ENCODE measurements at regions not wholly inside any gene's neighbourhood (a gene's known extent, or its start where the extent isn't known, plus 50 kb on each side); places are given as distances from the start of the nearest gene placed in this dataset.
"Not testable (repeated sequence)": the region's sequence is repeated elsewhere in the genome, so short reads cannot be mapped to it uniquely, and the experiment has no call there.

DNA sequence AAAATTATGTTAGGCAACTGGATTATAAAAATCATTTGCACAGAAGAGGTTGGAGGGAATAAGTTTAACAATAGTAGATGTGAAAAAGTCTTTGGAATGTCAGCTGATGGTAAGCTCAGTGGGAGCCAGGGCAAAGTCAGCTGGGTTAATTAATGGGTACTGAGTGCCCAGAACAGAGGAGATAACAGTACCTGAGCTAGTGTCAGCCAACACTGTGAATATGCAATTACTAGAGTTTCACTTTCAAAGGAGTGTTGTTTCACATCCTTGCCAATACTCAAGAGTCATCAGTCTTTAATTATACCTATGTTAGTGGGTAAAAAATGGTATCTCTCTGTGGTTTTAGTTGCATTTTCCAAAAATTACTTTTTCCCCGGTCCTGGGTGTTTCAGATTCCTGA is 135.1 kb downstream of the KIF4B start:
- DNase-seq = no peak
- POLR2A ChIA-PET = no interaction called here
- Mint-ChIP-seq H3K36me3 (ENCODE audit: low read depth) (no peaks in the 10 kb centered on the region), H3K9me3 (ENCODE audit: low read depth) (no peaks in the 10 kb centered on the region), H3K27ac (no peak overlapping the region), H3K4me1 (no peaks in the 10 kb centered on the region), H3K27me3 (peaks cover 5% of the 10 kb centered on the region), H3K4me3 (no peak overlapping the region)
- ATAC-seq = no peak
- intact Hi-C loops (cut with DNase I, micrococcal nuclease) = loop anchor here in 1 of 2 experiments (5.0 kb wide), 1 partner anchor 496 kb away; no protein-coding TSS in a partner anchor
- CTCF ChIA-PET = interaction anchor here (1.7 kb wide), 1 partner anchor 24 kb away, joined by 3 read pairs; no protein-coding TSS in a partner anchor

DNA sequence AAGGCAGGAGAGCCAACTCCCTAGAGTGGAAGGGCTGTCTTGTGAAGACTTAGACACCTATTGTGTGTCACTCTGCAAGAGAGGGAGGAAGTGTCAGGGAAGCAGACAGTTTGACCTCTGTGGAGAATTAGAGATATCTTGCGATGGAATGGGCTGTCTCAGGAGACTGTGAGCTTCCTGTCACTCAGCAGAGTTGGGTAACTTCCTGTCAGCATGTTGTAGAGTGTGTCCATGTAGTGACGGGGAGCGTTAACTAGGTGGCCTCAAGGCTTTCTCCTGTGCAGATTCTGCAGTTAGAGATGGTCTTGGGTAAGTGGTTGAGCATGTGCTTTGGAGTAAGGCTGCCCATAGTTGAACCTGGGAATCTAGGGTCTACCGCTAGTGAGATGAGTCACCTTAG is 136.5 kb downstream of the KIF4B start:
- H3K9me3 Mint-ChIP-seq (ENCODE audit: low read depth) = no peaks in the 10 kb centered on the region
- no peak overlapping the region for H3K27ac Mint-ChIP-seq
- H3K4me1 Mint-ChIP-seq = no peaks in the 10 kb centered on the region
- no peak for DNase-seq
- no peak overlapping the region for H3K4me3 Mint-ChIP-seq
- intact Hi-C loops (cut with DNase I, micrococcal nuclease) = no loop called here
- ATAC-seq = no peak
- ChIA-PET POLR2A (no interaction called here), CTCF (no interaction called here)
- no peaks in the 10 kb centered on the region for H3K36me3 Mint-ChIP-seq (ENCODE audit: low read depth)
- H3K27me3 Mint-ChIP-seq = peaks cover 5% of the 10 kb centered on the region

DNA sequence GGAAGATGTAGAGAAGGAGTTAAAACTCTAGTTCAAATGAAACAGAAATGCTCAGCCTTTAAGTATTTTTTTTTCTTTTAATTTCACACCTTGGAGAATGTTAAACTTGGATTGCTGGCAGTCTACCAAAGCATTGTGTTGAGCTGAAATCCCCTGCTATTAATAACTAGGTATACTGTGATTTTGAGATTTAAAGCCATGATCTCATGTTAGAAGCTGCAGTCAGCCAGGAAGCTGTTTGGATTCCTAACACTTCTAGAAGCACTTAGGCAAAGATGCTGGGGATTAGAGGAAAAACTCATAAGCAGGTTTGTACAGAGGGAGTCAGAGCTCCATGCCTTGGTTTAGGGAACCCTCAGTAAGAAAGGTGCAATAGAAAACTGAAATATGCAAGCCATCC is 141.4 kb downstream of the KIF4B start:
- no peak overlapping the region for H3K4me3 Mint-ChIP-seq
- no peaks in the 10 kb centered on the region for H3K9me3 Mint-ChIP-seq (ENCODE audit: low read depth)
- intact Hi-C loops (cut with DNase I, micrococcal nuclease) = no loop called here
- ATAC-seq (no peak), DNase-seq (no peak)
- ChIA-PET CTCF (interaction anchor here (0.5 kb wide), 1 partner anchor 455 kb away, joined by 3 read pairs; no protein-coding TSS in a partner anchor), POLR2A (no interaction called here)
- no peaks in the 10 kb centered on the region for H3K36me3 Mint-ChIP-seq (ENCODE audit: low read depth)
- peaks cover 2% of the 10 kb centered on the region for H3K27me3 Mint-ChIP-seq
- H3K4me1 Mint-ChIP-seq = no peaks in the 10 kb centered on the region
- no peak overlapping the region for H3K27ac Mint-ChIP-seq

DNA sequence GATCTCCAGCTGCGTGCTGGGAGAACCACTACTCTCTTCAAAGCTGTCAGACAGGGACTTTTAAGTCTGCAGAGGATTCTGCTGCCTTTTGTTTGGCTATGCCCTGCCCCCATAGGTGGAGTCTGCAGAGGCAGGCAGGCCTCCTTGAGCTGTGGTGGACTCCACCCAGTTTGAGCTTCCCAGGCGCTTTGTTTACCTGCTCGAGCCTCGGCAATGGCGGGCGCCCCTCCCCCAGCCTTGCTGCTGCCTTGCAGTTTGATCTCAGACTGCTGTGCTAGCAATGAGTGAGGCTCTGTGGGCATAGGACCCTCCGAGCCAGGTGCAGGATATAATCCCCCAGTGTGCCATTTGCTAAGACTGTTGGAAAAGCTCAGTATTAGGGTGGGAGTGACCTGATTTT is 149.5 kb downstream of the KIF4B start:
- ATAC-seq; H3K27me3 Mint-ChIP-seq; H3K27ac Mint-ChIP-seq; CTCF ChIA-PET; H3K4me1 Mint-ChIP-seq; DNase-seq; H3K36me3 Mint-ChIP-seq (ENCODE audit: low read depth); H3K9me3 Mint-ChIP-seq (ENCODE audit: low read depth); POLR2A ChIA-PET; H3K4me3 Mint-ChIP-seq; intact Hi-C loops (cut with DNase I, micrococcal nuclease): not testable (repeated sequence)

DNA sequence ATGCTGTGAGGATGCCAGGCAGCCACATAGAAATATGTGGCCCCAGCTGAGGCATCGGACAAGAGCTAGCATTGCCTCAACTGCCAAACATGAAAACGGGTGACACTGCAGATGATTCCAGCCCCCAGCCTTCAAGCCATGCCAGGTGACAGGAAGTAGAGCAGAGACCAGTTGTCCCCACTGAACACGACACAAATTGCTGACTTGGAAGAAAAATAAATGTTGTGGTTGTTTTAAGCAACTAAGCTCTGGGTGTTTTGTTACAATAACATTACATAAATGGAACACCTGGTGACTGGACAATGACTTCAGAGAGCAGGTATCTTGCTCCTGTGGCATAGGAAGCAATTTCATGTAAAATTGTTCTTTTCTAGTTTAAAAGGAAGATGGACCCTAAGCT is 154.2 kb downstream of the KIF4B start:
- no peaks in the 10 kb centered on the region for H3K4me1 Mint-ChIP-seq
- ATAC-seq = no peak
- H3K27ac Mint-ChIP-seq = no peak overlapping the region
- DNase-seq = no peak
- ChIA-PET CTCF (no interaction called here), POLR2A (no interaction called here)
- intact Hi-C loops (cut with DNase I, micrococcal nuclease) = no loop called here
- H3K9me3 Mint-ChIP-seq (ENCODE audit: low read depth) = no peaks in the 10 kb centered on the region
- H3K4me3 Mint-ChIP-seq = no peak overlapping the region
- peaks cover 7% of the 10 kb centered on the region for H3K27me3 Mint-ChIP-seq
- no peaks in the 10 kb centered on the region for H3K36me3 Mint-ChIP-seq (ENCODE audit: low read depth)

DNA sequence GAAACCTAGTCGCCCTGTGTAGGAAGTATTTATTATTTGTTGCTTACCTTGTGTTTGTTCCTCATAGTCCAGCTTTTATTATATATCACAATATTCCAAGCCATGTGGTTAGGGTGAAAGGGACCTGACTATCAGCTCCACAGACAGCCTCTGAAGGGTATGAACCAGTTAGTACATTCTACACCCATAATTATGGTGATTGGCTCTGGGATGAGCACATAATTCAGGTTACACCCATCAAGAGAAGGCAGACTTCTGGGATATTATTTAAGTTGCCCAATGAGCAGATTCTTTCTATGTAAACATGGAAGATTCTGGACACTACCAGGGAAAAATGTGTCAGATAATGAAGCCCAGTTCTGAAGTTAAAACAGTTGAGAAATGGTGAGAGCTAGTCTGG is 168.0 kb downstream of the KIF4B start:
- intact Hi-C loops (cut with DNase I, micrococcal nuclease) = no loop called here

DNA sequence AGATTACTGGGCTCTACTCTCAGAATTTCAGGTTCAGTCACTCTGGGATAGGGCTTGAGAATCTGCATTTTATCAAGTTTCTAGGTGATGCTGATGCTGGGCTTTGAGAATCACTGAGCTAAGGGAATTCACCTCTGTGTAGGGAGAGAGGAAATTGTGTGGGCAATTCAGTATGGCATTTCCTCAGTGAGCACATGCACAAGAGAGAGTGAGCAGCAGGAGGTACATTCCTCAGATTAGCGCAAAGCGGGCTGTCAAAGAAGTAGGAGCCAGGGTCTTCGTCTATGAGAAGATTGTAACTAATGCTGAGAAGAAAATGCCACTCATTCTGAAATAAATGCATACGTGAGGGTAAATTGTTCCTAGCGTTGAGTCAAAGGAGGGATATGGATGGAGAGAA is 175.9 kb downstream of the KIF4B start:
- intact Hi-C loops (cut with DNase I, micrococcal nuclease) = no loop called here
- ChIA-PET CTCF (no interaction called here), POLR2A (no interaction called here)
- Mint-ChIP-seq H3K4me3 (no peak overlapping the region), H3K27ac (no peak overlapping the region), H3K4me1 (no peaks in the 10 kb centered on the region), H3K27me3 (peaks cover 11% of the 10 kb centered on the region), H3K36me3 (ENCODE audit: low read depth) (no peaks in the 10 kb centered on the region), H3K9me3 (ENCODE audit: low read depth) (no peaks in the 10 kb centered on the region)
- no peak for DNase-seq
- no peak for ATAC-seq

More for the DNA sequence above, 168.0 kb downstream of the KIF4B start:
- POLR2A ChIA-PET = no interaction called here
- Mint-ChIP-seq H3K27ac (no peak overlapping the region), H3K9me3 (ENCODE audit: low read depth) (no peaks in the 10 kb centered on the region), H3K36me3 (ENCODE audit: low read depth) (no peaks in the 10 kb centered on the region), H3K4me3 (no peak overlapping the region), H3K27me3 (no peaks in the 10 kb centered on the region), H3K4me1 (no peaks in the 10 kb centered on the region)
- CTCF ChIA-PET = no interaction called here
- no peak for ATAC-seq
- DNase-seq = no peak

DNA sequence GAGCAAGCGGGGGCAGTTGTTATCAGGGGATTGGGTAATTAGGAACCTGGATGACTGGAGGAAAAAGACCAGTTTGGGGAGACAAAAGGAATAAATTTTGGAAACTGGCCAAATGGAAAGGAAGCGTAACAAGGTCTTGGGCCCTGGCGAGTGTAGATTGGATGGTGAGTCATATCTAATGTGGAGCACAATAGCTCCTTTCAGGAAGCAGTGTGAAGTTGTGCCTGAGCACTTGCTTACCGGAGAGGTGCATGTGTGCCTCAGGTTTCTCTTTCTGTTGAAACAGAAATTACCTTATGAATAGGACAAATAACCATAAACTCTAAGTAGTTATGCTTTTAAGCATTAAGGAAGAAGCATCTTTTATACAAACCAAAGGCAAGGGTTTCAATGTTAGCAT is 176.4 kb downstream of the KIF4B start:
- POLR2A ChIA-PET = no interaction called here
- Mint-ChIP-seq H3K4me1 (no peaks in the 10 kb centered on the region), H3K9me3 (ENCODE audit: low read depth) (no peaks in the 10 kb centered on the region), H3K4me3 (no peak overlapping the region), H3K27me3 (peaks cover 11% of the 10 kb centered on the region), H3K36me3 (ENCODE audit: low read depth) (no peaks in the 10 kb centered on the region), H3K27ac (no peak overlapping the region)
- no peak for ATAC-seq
- intact Hi-C loops (cut with DNase I, micrococcal nuclease) = no loop called here
- CTCF ChIA-PET = no interaction called here
- no peak for DNase-seq

DNA sequence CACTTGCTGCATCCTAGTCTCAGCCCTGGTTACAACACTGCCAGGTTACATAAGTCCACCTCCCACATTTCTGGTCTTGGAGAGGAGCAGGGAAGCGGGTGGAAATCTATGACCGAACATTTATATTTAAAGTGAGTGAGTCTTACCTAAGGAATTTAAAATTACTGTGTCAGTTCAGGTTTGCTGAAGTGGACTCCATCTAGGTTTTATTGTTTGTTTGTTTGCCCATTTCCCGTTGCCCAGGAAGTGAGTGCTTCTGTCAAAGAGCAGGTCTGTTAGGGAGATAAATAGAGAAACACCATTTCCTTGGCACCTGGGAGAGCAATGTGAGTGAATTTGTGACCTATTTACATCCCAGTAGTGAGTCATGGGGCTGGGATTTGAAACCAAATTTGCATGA is 179.5 kb downstream of the KIF4B start:
- intact Hi-C loops (cut with DNase I, micrococcal nuclease) = no loop called here
- peaks cover 11% of the 10 kb centered on the region for H3K27me3 Mint-ChIP-seq
- H3K9me3 Mint-ChIP-seq (ENCODE audit: low read depth) = no peaks in the 10 kb centered on the region
- no peaks in the 10 kb centered on the region for H3K4me1 Mint-ChIP-seq
- H3K4me3 Mint-ChIP-seq = no peak overlapping the region
- H3K36me3 Mint-ChIP-seq (ENCODE audit: low read depth) = no peaks in the 10 kb centered on the region
- H3K27ac Mint-ChIP-seq = no peak overlapping the region
- ATAC-seq = no peak
- CTCF ChIA-PET = no interaction called here
- POLR2A ChIA-PET = no interaction called here
- DNase-seq = no peak

DNA sequence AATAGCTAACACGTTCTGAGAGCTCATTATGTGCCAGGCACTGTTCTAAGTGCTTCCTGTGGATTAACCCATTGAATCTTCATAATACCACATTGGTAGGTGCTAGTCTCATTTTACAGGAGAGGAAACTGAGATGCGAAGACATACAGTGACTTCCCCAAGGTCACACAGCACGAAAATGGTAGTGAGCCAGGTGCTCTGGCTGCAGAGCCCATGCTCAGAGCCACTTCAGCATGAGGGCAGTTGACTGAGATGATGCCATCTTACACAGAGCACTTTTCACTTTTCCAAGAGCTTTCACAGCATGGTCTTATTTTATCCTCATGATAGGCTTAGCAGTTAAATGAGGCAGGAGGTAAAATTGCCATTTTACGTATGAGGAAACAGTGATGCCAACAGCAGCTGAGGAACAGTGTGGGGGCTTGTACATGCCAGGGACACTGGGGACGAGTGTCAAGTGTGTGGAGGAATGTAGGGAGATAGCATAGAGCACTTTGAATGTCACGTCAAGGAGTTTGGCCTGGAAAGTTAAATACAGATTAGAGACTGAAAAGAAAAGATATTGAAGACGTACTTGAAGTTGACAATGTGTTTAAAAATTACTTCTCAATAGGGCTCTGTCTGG is 180.0 kb downstream of the KIF4B start:
- intact Hi-C loops (cut with DNase I, micrococcal nuclease) = no loop called here
- DNase-seq (no peak), ATAC-seq (no peak)
- H3K4me1 Mint-ChIP-seq = no peaks in the 10 kb centered on the region
- H3K36me3 Mint-ChIP-seq (ENCODE audit: low read depth) = no peaks in the 10 kb centered on the region
- H3K27ac Mint-ChIP-seq = no peak overlapping the region
- H3K4me3 Mint-ChIP-seq = no peak overlapping the region
- H3K27me3 Mint-ChIP-seq = peaks cover 7% of the 10 kb centered on the region
- CTCF ChIA-PET = interaction anchor here (0.7 kb wide), 1 partner anchor 322 kb away, joined by 3 read pairs; no protein-coding TSS in a partner anchor
- H3K9me3 Mint-ChIP-seq (ENCODE audit: low read depth) = no peaks in the 10 kb centered on the region
- POLR2A ChIA-PET = no interaction called here

DNA sequence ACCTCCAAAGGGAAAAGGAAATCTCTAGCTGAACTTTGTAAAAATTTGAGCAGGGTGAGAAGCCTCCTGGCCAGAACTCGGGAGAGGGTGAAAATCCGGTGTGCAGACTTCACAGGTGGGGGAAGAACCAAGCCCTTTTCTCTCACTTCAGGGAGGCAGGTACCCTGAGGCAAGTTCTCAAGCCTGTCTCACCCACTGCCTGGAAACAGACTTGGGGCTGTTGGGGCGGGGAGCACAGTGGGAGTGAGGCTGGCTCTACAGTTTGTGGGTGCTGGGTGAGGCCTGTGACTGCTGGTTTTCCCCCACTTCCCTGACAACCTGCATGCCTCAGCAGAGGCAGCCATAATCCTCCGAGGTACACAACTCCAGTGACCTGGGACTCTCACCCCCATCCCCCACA is 187.1 kb downstream of the KIF4B start:
- CTCF ChIA-PET = interaction anchor here (0.6 kb wide), 1 partner anchor 1004 kb away, joined by 3 read pairs; no protein-coding TSS in a partner anchor
- ATAC-seq (no peak), DNase-seq (no peak)
- H3K4me3 Mint-ChIP-seq = no peak overlapping the region
- no peak overlapping the region for H3K27ac Mint-ChIP-seq
- intact Hi-C loops (cut with DNase I, micrococcal nuclease) = no loop called here
- POLR2A ChIA-PET = no interaction called here
- no peaks in the 10 kb centered on the region for H3K4me1 Mint-ChIP-seq
- H3K27me3 Mint-ChIP-seq = peaks cover 3% of the 10 kb centered on the region
- no peaks in the 10 kb centered on the region for H3K9me3 Mint-ChIP-seq (ENCODE audit: low read depth)
- H3K36me3 Mint-ChIP-seq (ENCODE audit: low read depth) = no peaks in the 10 kb centered on the region

DNA sequence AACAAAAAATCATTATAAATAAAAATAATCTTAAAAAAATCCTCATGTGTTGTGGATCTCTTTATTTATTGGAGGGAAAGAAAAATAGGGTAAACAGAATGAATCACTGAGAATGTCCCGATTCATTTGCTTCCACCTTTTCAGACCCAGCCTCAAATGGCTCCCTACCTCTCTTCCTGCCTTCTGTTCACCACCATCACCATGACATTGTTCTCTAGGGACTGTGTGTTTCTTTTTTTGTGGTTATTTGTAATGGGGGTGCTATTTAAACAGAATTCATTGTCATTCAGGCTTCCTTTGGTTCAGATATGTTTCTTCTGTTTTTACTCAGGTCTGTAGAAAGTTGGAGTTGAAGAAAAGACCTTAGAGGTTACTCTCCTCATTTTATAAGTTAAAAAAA is 198.2 kb downstream of the KIF4B start:
- ChIA-PET POLR2A (interaction anchor here (0.6 kb wide), 1 partner anchor 10 kb away, joined by 3 read pairs; no protein-coding TSS in a partner anchor), CTCF (no interaction called here)
- ATAC-seq = no peak
- Mint-ChIP-seq H3K27me3 (peaks cover 2% of the 10 kb centered on the region), H3K4me1 (no peaks in the 10 kb centered on the region), H3K4me3 (no peak overlapping the region), H3K36me3 (ENCODE audit: low read depth) (no peaks in the 10 kb centered on the region), H3K9me3 (ENCODE audit: low read depth) (no peaks in the 10 kb centered on the region), H3K27ac (no peak overlapping the region)
- intact Hi-C loops (cut with DNase I, micrococcal nuclease) = no loop called here
- DNase-seq = no peak

DNA sequence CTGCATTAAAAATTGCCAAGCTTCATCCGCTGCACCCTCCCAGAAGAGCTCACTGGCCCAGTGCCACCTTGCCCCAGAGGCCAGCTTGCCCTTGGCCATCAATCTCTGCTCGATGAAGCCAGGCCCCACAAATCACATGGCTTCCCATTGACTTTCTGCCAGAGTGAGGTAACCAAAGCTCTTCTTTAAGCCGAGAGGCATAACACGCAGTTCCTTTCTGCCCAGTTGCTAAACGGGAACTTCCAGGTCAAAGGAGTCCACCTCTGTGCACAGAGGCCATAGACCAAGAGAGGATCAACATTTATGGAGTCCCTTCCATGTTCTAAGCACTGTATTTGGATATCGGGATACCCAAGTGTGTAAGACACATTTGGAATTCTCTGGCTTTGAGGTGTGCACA is 208.8 kb downstream of the KIF4B start:
- no peak for ATAC-seq
- intact Hi-C loops (cut with DNase I, micrococcal nuclease) = no loop called here
- DNase-seq = no peak
- no peaks in the 10 kb centered on the region for H3K36me3 Mint-ChIP-seq (ENCODE audit: low read depth)
- POLR2A ChIA-PET = no interaction called here
- peaks cover 3% of the 10 kb centered on the region for H3K9me3 Mint-ChIP-seq (ENCODE audit: low read depth)
- no peak overlapping the region for H3K27ac Mint-ChIP-seq
- no peak overlapping the region for H3K4me3 Mint-ChIP-seq
- no peaks in the 10 kb centered on the region for H3K4me1 Mint-ChIP-seq
- H3K27me3 Mint-ChIP-seq = peaks cover 3% of the 10 kb centered on the region
- CTCF ChIA-PET = interaction anchor here (0.6 to 0.7 kb wide), 2 partner anchors 13 to 1377 kb away, joined by 3 to 5 read pairs; no protein-coding TSS in a partner anchor

Measured in activated CD4-positive, alpha-beta T cell treated with anti-CD3 and anti-CD28 coated beads for 36 hours (primary cell).